ENCODE measurements at regions not wholly inside any gene's neighbourhood (a gene's known extent, or its start where the extent isn't known, plus 50 kb on each side); places are given as distances from the start of the nearest gene placed in this dataset.
"Not testable (repeated sequence)": the region's sequence is repeated elsewhere in the genome, so short reads cannot be mapped to it uniquely, and the experiment has no call there.

- intact Hi-C loops (cut with DNase I; ENCODE audit: low total_unique reads): no loop called here
- no peak for TF ChIP-seq POLR2AphosphoS5 (IDR thresholded peaks at IDR 0.05)
- no peak for TF ChIP-seq POLR2A (IDR thresholded peaks at IDR 0.05)
- TF ChIP-seq, protein P1, sequence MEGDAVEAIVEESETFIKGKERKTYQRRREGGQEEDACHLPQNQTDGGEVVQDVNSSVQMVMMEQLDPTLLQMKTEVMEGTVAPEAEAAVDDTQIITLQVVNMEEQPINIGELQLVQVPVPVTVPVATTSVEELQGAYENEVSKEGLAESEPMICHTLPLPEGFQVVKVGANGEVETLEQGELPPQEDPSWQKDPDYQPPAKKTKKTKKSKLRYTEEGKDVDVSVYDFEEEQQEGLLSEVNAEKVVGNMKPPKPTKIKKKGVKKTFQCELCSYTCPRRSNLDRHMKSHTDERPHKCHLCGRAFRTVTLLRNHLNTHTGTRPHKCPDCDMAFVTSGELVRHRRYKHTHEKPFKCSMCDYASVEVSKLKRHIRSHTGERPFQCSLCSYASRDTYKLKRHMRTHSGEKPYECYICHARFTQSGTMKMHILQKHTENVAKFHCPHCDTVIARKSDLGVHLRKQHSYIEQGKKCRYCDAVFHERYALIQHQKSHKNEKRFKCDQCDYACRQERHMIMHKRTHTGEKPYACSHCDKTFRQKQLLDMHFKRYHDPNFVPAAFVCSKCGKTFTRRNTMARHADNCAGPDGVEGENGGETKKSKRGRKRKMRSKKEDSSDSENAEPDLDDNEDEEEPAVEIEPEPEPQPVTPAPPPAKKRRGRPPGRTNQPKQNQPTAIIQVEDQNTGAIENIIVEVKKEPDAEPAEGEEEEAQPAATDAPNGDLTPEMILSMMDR (IDR thresholded peaks at IDR 0.05): no peak
- DNase-seq (ENCODE audit: low spot score in 2 of 2): no peak
- no peak overlapping the region for H3K27ac ChIP-seq
- H3K36me3 ChIP-seq: no peaks in the 10 kb centered on the region
- no peaks in the 10 kb centered on the region for H3K27me3 ChIP-seq
- H3K4me3 ChIP-seq: no peak overlapping the region
- H3K9me3 ChIP-seq: no peaks in the 10 kb centered on the region
- no peaks in the 10 kb centered on the region for H3K4me1 ChIP-seq
Measured at GRCh38 chr14:30471980-30472379, 87.0 kb upstream of the G2E3 start.

GRCh38 chr14:30473846-30474696, 84.9 kb upstream of the G2E3 start:
- H3K27me3 ChIP-seq; H3K4me1 ChIP-seq; intact Hi-C loops (cut with DNase I; ENCODE audit: low total_unique reads); H3K36me3 ChIP-seq; DNase-seq (ENCODE audit: low spot score in 2 of 2); H3K9me3 ChIP-seq; H3K4me3 ChIP-seq; H3K27ac ChIP-seq: not testable (repeated sequence)

DNA sequence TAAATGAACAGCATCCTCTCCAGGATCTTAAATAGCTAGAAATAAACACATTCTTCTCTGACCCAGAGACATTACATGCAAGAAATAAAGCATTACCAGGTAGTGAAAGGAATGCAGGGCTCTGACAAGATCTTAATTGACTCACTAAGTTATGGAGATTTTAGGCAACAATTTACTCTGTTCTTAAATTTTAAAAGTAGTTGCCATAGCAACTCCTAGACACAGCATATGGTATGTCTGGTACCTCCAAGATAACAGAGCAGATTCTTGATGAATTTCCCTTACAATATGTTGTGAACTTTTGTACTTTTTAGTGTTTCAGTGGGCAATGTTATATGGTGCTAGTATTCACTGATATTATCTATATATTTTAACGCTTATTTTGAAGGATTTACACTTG, 76.7 kb upstream of the G2E3 start:
- no peak overlapping the region for H3K4me3 ChIP-seq
- TF ChIP-seq POLR2AphosphoS5 (IDR thresholded peaks at IDR 0.05): no peak
- H3K27ac ChIP-seq: no peak overlapping the region
- H3K9me3 ChIP-seq: no peaks in the 10 kb centered on the region
- no peaks in the 10 kb centered on the region for H3K36me3 ChIP-seq
- intact Hi-C loops (cut with DNase I; ENCODE audit: low total_unique reads): no loop called here
- no peaks in the 10 kb centered on the region for H3K27me3 ChIP-seq
- DNase-seq (ENCODE audit: low spot score in 2 of 2): no peak
- no peaks in the 10 kb centered on the region for H3K4me1 ChIP-seq

- TF ChIP-seq POLR2AphosphoS5 (IDR thresholded peaks at IDR 0.05) (no peak), POLR2A (IDR thresholded peaks at IDR 0.05) (no peak)
- TF ChIP-seq, protein P1 (IDR thresholded peaks at IDR 0.05): no peak
- intact Hi-C loops (cut with DNase I; ENCODE audit: low total_unique reads): no loop called here
- Histone ChIP-seq H3K36me3 (no peaks in the 10 kb centered on the region), H3K9me3 (no peaks in the 10 kb centered on the region), H3K4me3 (no peak overlapping the region), H3K27ac (no peak overlapping the region), H3K4me1 (no peaks in the 10 kb centered on the region), H3K27me3 (no peaks in the 10 kb centered on the region)
- DNase-seq (ENCODE audit: low spot score in 2 of 2): no peak
Measured at GRCh38 chr14:30484201-30484600, 74.8 kb upstream of the G2E3 start.

DNA sequence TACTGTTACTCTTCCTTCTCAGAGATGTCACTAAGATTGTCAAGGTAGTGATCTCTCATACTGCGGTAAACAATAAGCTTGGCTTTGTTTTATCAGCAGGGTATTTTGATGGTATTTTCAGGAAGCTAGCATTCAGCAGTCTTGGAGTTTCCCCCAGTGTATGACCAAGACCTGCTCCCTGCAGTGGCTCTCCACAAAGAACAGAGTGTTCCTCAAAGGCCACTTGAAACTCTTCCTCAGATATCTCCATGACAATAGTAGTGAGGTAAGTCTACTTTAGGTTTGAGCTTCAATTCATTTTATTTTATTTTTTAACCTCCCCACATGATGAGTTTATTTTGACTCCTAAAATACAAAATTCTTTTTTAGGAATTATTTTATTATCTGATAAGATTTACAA, 74.0 kb upstream of the G2E3 start:
- Histone ChIP-seq H3K27ac (no peak overlapping the region), H3K36me3 (no peaks in the 10 kb centered on the region), H3K27me3 (no peaks in the 10 kb centered on the region), H3K4me3 (no peak overlapping the region), H3K9me3 (no peaks in the 10 kb centered on the region), H3K4me1 (no peaks in the 10 kb centered on the region)
- TF ChIP-seq POLR2AphosphoS5 (IDR thresholded peaks at IDR 0.05) (no peak), POLR2A (IDR thresholded peaks at IDR 0.05) (no peak)
- TF ChIP-seq, protein P1 (IDR thresholded peaks at IDR 0.05): no peak
- no peak for DNase-seq (ENCODE audit: low spot score in 2 of 2)
- intact Hi-C loops (cut with DNase I; ENCODE audit: low total_unique reads): no loop called here

- H3K4me1 ChIP-seq: no peaks in the 10 kb centered on the region
- TF ChIP-seq POLR2A (IDR thresholded peaks at IDR 0.05): no peak
- TF ChIP-seq POLR2AphosphoS5 (IDR thresholded peaks at IDR 0.05): no peak
- TF ChIP-seq, protein P1 (IDR thresholded peaks at IDR 0.05): no peak
- H3K9me3 ChIP-seq: no peaks in the 10 kb centered on the region
- no peaks in the 10 kb centered on the region for H3K36me3 ChIP-seq
- H3K27me3 ChIP-seq: no peaks in the 10 kb centered on the region
- intact Hi-C loops (cut with DNase I; ENCODE audit: low total_unique reads): no loop called here
- no peak overlapping the region for H3K27ac ChIP-seq
- H3K4me3 ChIP-seq: no peak overlapping the region
- no peak for DNase-seq (ENCODE audit: low spot score in 2 of 2)
Measured at GRCh38 chr14:30496852-30497251, 62.1 kb upstream of the G2E3 start.

Data from breast epithelium (tissue), 4 donors.